HUES48 (cell line): ENCODE measurements at regions not wholly inside any gene's neighbourhood (a gene's known extent, or its start where the extent isn't known, plus 50 kb on each side); places are given as distances from the start of the nearest gene placed in this dataset.

Experiments
- H3K27ac ChIP-seq: one replicate; pipeline ENCODE4 v1.7.0; 2013; ENCODE audit warnings: low read depth, low read length, inconsistent platforms
- H3K27me3 ChIP-seq: 2 replicates; pipeline ENCODE4 v1.6.1; 2013; ENCODE audit warnings: mild to moderate bottlenecking, low read length; ENCODE audit not compliant: control insufficient read depth, insufficient read depth
- H3K36me3 ChIP-seq: 2 replicates; pipeline ENCODE4 v1.6.1; 2013; ENCODE audit warnings: low read length; ENCODE audit not compliant: control insufficient read depth, insufficient read depth
- H3K4me1 ChIP-seq: 2 replicates; pipeline ENCODE4 v1.6.1; 2013; ENCODE audit warnings: mild to moderate bottlenecking, low read length; ENCODE audit not compliant: control insufficient read depth, insufficient read depth
- H3K4me3 ChIP-seq: 2 replicates; pipeline ENCODE4 v1.5.1; 2013; ENCODE audit warnings: mild to moderate bottlenecking, low read depth, low read length
- H3K9ac ChIP-seq: 2 replicates; pipeline ENCODE4 v1.6.1; 2013; ENCODE audit warnings: mild to moderate bottlenecking, low read depth, low read length, moderate library complexity
- H3K9me3 ChIP-seq: 2 replicates; pipeline ENCODE4 v1.6.1; 2013; ENCODE audit warnings: low read length; ENCODE audit not compliant: control insufficient read depth, insufficient read depth

DNA sequence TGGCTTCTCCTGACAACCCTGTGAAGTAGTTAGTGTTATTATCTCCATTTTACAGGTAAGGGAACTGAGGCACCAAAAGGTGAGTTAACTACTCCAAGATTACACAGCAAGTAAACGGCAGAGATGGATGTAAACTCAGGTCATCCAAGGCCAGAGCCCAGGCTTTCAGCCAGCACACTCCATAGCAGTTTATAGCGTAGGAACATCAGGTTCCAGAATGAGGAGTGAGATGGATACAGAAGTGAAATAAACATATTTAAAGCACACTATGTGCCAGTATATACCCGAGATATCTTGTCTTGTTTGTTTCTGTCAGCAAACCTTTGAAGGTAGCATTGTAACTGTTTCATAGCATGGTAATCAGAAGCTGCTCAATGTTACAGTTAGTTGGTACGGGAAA lies 279.0 kb downstream of the OXSM start:
- no peak overlapping the region for H3K4me3 ChIP-seq
- H3K9ac ChIP-seq: no peak overlapping the region
- no peaks in the 10 kb centered on the region for H3K36me3 ChIP-seq
- H3K4me1 ChIP-seq: no peaks in the 10 kb centered on the region
- no peaks in the 10 kb centered on the region for H3K9me3 ChIP-seq
- H3K27me3 ChIP-seq: no peaks in the 10 kb centered on the region
- no peak overlapping the region for H3K27ac ChIP-seq

DNA sequence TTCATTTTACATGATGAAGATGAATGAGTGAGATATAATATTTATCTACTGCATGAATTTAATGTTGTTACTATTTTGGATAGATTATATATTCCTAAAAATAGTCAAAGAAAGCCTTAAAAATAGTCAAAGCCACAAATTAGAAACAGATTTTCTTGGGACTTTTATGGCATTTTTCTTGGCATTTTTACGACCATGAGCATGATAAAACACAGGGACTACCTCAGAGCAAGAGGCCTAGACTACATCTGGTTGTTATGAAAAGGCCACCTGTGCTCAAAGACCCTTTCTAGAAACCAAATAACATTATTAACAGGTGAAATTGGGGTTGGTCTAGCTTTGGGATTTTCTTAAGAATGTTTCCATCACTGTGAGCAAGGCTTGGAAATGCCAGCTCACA lies 281.0 kb downstream of the OXSM start:
- H3K9me3 ChIP-seq: no peaks in the 10 kb centered on the region
- no peaks in the 10 kb centered on the region for H3K36me3 ChIP-seq
- H3K4me3 ChIP-seq: no peak overlapping the region
- H3K27ac ChIP-seq: no peak overlapping the region
- H3K9ac ChIP-seq: no peak overlapping the region
- H3K4me1 ChIP-seq: no peaks in the 10 kb centered on the region
- no peaks in the 10 kb centered on the region for H3K27me3 ChIP-seq

DNA sequence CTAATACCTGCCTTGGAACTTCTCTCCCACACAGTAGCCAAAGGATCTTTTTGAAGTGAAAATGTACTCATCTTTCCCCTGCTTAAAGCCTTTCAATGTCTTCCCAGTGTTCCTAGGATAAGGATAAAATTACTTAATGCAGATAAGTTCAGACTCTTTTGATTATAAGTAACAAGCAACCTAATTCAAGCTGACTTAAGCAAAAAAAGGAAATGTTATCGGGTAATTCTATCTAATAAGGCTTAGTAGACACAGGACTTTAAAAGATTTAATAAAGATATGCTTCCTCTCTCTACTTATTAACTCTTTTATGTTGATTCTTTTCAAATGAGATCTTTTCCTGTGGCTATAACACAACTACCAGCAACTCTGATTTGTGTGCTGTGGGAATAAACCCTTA lies 284.2 kb downstream of the OXSM start:
- no peak overlapping the region for H3K9ac ChIP-seq
- no peaks in the 10 kb centered on the region for H3K9me3 ChIP-seq
- H3K36me3 ChIP-seq: no peaks in the 10 kb centered on the region
- H3K27me3 ChIP-seq: no peaks in the 10 kb centered on the region
- H3K4me1 ChIP-seq: no peaks in the 10 kb centered on the region
- H3K27ac ChIP-seq: no peak overlapping the region
- no peak overlapping the region for H3K4me3 ChIP-seq

DNA sequence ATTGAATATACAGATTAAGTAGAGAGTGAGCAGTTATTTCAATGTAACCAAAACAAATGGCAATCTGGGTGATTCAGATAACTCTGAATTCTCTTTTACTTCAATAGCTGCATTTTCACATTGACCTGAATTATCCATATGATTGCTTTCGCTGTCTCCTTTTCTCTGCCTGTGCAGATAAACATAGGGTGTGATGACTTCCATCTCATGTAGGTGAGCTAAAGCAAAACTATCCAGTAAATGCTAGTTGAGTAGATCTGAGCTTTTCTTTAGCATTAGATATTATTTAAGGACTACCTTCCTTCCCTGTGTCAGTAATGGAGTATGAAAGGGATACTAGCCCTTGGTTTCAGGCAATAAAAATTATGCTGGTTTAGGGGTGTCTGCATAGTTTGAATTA lies 288.6 kb downstream of the OXSM start:
- H3K36me3 ChIP-seq: no peaks in the 10 kb centered on the region
- no peak overlapping the region for H3K9ac ChIP-seq
- no peak overlapping the region for H3K27ac ChIP-seq
- H3K27me3 ChIP-seq: no peaks in the 10 kb centered on the region
- H3K4me1 ChIP-seq: no peaks in the 10 kb centered on the region
- H3K4me3 ChIP-seq: no peak overlapping the region
- H3K9me3 ChIP-seq: no peaks in the 10 kb centered on the region

DNA sequence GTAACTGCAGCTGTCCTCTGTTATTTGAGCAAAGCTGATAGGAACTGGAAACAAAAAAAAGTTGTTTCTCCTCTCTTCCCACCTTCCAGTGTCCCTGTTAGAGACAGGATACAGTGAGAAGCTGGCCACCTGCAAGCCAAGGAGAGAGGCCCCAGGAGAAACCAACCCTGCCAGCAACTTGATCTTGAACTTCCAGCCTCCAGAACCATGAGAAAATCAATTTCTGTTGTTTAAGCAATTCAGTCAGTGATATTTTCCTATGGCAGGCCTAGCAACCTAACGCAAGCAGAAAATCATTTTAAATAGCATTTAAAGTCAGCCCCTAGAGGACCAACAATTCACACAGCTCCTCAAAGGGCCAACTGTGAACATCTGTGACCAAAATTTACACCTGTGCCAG lies 291.3 kb downstream of the OXSM start:
- Histone ChIP-seq H3K27ac (no peak overlapping the region), H3K4me1 (no peaks in the 10 kb centered on the region), H3K9me3 (peaks cover 1% of the 10 kb centered on the region), H3K4me3 (no peak overlapping the region), H3K9ac (no peak overlapping the region), H3K36me3 (no peaks in the 10 kb centered on the region), H3K27me3 (no peaks in the 10 kb centered on the region)

DNA sequence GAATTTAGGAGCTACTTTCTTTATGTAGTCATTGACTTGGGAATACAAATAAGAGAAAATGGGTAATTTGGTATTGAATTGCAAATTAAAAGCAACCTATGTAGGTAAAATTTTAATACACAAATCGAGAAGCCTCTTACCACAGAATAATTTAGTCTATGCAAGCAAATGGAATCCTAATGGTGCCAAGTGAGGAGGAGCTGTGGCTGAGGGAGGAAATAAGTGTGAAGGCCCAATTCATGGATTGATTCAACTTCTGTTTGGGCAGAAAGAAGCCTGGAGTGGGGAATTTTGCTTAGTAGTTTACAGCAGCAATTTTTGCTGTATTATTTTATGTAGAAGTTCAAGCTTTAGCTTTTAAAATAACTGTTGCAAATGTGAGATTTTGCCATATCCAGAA lies 291.9 kb downstream of the OXSM start:
- H3K4me1 ChIP-seq: no peaks in the 10 kb centered on the region

DNA sequence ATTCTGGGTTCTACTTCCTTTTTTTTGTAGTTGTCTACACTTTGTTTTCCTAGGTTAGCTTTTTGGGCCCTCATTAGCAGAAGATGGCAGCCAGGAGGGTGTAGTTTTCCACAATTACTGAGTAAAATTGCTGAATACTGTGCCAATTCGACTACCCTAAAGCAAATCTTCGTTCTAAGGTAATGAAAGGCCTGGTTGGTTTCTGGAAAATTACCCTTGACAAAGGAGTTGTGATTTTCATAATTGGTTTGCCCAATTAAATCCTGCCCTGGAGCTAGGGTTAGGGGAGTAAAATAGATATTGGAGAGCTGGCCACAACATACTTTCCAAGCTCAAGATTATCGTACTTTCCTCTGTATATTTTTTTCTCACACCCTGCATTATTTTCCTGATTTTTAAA lies 293.0 kb downstream of the OXSM start:
- Histone ChIP-seq H3K27me3 (no peaks in the 10 kb centered on the region), H3K27ac (no peak overlapping the region), H3K4me3 (no peak overlapping the region), H3K36me3 (no peaks in the 10 kb centered on the region), H3K9ac (no peak overlapping the region), H3K9me3 (peaks cover 16% of the 10 kb centered on the region), H3K4me1 (no peaks in the 10 kb centered on the region)

More for the DNA sequence above, 291.9 kb downstream of the OXSM start:
- no peak overlapping the region for H3K9ac ChIP-seq
- H3K36me3 ChIP-seq: no peaks in the 10 kb centered on the region
- no peak overlapping the region for H3K4me3 ChIP-seq
- H3K9me3 ChIP-seq: peaks cover 5% of the 10 kb centered on the region
- no peaks in the 10 kb centered on the region for H3K27me3 ChIP-seq
- no peak overlapping the region for H3K27ac ChIP-seq

DNA sequence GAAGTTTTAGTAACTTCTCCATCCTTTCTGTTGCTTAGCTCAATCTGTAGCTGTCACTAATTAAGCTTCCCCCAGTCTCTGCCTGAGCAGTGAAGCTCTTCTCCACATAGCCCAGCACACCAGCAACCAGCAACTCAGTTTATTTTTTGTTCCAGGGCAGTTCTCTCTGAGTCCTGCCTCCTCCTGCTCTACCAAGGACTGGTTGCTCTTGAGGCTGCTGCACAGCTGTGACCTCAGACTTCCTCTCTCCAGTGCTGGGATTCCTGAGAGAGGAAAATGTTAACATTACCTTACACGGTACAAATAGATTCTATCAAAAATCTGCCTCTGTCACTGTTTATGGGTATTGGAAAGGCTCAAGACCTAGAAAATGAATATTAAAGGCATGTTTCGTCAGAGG lies 294.7 kb downstream of the OXSM start:
- Histone ChIP-seq H3K9ac (no peak overlapping the region), H3K4me1 (no peaks in the 10 kb centered on the region), H3K27ac (no peak overlapping the region), H3K9me3 (peaks cover 31% of the 10 kb centered on the region), H3K27me3 (no peaks in the 10 kb centered on the region), H3K36me3 (no peaks in the 10 kb centered on the region), H3K4me3 (no peak overlapping the region)

DNA sequence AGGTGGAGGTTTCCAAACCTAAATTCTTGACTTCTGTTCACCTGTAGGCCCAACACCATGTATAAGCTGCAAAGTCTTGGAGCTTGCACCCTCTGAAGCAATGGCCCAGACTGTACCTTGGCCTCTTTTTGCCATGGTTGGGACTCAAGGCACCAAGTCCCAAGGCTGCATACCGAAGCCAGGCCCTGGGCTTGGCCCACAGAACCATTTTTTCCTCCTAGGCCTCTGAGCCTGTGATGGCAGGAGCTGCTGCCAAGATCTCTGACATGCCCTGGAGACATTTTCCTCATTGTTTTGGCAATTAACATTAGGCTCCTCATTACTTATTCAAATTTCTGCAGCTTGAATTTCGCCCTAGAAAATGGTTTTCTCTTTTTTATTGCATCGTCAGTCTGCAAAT lies 297.9 kb downstream of the OXSM start:
- H3K27me3 ChIP-seq: no peaks in the 10 kb centered on the region
- H3K36me3 ChIP-seq: no peaks in the 10 kb centered on the region
- no peaks in the 10 kb centered on the region for H3K4me1 ChIP-seq
- peaks cover 35% of the 10 kb centered on the region for H3K9me3 ChIP-seq
- no peak overlapping the region for H3K9ac ChIP-seq
- H3K4me3 ChIP-seq: no peak overlapping the region
- H3K27ac ChIP-seq: no peak overlapping the region

DNA sequence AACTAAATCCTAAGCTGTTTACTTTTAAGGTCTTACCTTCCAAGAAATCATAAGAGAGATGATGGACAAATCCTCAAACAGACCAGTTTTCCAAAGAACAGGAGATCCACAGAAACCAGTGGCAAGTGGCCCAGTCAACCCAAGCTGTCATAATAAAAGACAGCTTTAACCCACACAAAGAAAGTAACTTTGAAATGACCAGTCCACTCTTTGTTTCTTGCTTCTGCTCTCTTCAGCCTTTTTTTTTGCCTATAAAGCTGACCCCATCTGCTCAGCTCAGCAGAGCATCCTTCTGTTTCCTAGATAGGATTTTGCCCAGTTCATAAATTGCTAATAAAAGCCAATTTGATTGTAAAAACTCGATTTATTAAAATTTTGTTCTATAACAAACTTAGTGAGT lies 299.4 kb downstream of the OXSM start:
- Histone ChIP-seq H3K9ac (no peak overlapping the region), H3K4me1 (no peaks in the 10 kb centered on the region), H3K27me3 (no peaks in the 10 kb centered on the region), H3K9me3 (peaks cover 35% of the 10 kb centered on the region), H3K4me3 (no peak overlapping the region), H3K27ac (no peak overlapping the region), H3K36me3 (no peaks in the 10 kb centered on the region)

DNA sequence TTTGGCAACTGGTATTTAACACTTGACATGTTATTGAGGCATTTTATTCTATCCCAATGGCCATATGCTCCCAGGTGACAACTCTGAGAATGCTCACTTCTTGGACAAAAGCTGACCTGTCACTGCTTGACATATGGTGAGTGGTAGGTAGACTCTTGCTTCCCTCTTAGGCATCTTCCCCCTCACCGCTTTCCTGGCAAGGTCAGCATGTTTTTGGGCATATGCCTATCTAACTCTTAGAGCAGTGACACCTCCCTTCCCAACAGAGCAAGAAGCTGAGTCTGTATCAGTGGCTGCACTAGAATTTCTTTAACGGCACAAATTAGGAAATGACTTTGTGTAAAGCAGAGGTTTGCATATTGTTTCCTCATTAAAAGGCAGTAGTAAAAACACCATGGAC lies 300.7 kb downstream of the OXSM start:
- H3K4me3 ChIP-seq: no peak overlapping the region
- H3K36me3 ChIP-seq: no peaks in the 10 kb centered on the region
- peaks cover 35% of the 10 kb centered on the region for H3K9me3 ChIP-seq
- H3K4me1 ChIP-seq: no peaks in the 10 kb centered on the region
- no peak overlapping the region for H3K27ac ChIP-seq
- no peak overlapping the region for H3K9ac ChIP-seq
- H3K27me3 ChIP-seq: no peaks in the 10 kb centered on the region

DNA sequence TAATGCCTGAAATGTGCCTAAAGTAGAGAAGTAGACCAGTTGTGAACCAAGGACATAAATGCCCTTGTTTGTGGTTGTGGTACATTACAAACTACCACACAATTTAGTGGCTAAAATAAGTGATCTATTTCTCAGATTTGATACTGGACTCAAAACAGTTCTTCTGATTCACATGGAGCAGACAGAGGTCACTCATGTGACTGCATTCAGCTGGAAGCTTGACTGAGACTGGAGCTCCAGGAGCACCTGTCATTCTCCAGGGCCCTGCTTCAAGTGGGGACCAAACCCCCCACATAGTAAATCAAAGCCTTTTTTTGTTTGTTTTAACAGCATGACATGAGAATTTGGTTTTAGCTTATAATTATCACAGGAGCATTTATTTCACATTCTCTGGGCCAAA lies 301.2 kb downstream of the OXSM start:
- no peak overlapping the region for H3K4me3 ChIP-seq
- no peaks in the 10 kb centered on the region for H3K36me3 ChIP-seq
- peaks cover 35% of the 10 kb centered on the region for H3K9me3 ChIP-seq
- H3K27ac ChIP-seq: no peak overlapping the region
- no peaks in the 10 kb centered on the region for H3K27me3 ChIP-seq
- no peak overlapping the region for H3K9ac ChIP-seq
- no peaks in the 10 kb centered on the region for H3K4me1 ChIP-seq
